GM21423 (cell line): ENCODE measurements at regions not wholly inside any gene's neighbourhood (a gene's known extent, or its start where the extent isn't known, plus 50 kb on each side); places are given as distances from the start of the nearest gene placed in this dataset.
"Not testable (repeated sequence)": the region's sequence is repeated elsewhere in the genome, so short reads cannot be mapped to it uniquely, and the experiment has no call there.

Experiments
- ATAC-seq: cut with Tn5 transposase; IDR thresholded peaks from one replicate; pipeline ENCODE4 v1.9.1; 2021; ENCODE audit warnings: mild to moderate bottlenecking, moderate library complexity; ENCODE audit not compliant: unreplicated experiment

DNA sequence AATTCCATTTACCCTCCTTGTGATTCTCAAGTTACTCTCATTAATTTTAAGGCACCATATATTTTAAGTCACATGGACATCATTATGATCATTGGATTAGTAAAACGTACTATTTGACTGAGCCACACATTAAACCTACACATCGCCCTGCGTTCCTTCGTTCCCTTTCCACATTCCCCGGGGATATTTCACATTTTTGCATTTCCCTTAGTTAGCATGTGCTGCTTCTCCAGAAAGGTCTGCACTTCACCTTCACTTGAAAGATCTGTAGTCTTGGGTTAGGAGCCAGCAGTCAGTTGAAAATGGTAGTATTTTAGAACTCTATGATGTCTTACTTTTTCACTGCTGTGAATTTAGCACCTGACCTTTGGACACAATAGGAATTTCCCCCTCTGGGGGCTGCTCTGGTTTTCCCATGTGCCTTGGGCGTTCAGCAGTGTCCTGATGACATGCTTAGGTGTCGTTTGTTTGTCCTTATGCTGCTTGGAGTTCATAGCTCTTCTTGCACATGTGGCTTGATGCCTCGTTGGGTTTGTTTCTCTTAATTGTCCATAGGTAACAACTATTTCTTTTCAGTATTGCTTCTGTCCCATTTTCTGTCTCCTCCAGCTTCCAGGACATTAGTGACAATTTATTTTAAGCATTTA, 56.9 kb upstream of the NBPF20 start:
- ATAC-seq = not testable (repeated sequence)

DNA sequence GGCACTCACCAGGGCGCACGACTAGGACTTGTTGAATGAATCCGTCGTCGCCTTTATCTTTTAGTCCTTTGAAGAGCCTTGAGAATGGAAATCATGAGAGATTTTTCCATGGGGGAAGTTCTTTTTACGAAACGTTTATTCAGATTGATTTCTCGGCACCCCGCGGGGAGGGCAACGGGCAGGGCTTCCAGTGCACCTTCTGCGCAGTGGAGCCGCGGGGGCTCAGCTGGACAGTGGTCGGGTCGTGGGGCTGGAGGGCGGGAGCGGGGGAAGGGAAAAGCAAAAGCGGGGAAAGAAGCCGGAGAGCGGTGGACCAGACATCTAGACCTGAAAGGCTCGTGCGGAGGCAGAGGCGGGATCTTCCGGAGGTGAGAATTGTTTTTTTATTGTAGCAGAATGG, 50.6 kb upstream of the NBPF20 start:
- not testable (repeated sequence) for ATAC-seq

GRCh38 chr1:145475369-145475915, 50.0 kb upstream of the NBPF20 start:
- not testable (repeated sequence) for ATAC-seq
